ENCODE measurements at regions not wholly inside any gene's neighbourhood (a gene's known extent, or its start where the extent isn't known, plus 50 kb on each side); places are given as distances from the start of the nearest gene placed in this dataset.
"Not testable (repeated sequence)": the region's sequence is repeated elsewhere in the genome, so short reads cannot be mapped to it uniquely, and the experiment has no call there.

DNA sequence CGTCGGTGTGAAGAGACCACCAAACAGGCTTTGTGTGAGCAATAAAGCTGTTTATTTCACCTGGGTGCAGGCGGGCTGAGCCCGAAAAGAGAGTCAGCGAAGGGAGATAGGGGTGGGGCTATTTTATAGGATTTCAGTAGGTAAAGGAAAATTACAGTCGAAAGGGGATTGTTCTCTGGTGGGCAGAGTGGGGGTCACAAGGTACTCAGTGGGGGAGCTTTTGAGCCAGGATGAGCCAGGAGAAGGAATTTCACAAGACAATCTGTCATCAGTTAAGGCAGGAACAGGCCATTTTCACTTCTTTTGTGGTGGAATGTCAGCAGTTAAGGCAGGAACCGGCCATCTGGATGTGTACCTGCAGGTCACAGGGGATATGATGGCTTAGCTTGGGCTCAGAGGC lies 98.1 kb downstream of the RTP4 start:
- not testable (repeated sequence) for TF ChIP-seq POLR2AphosphoS5, POLR2A (IDR thresholded peaks at IDR 0.05; ENCODE audit: low read depth, low read length)

Measured in GM12891 (cell line).